BJ (cell line): ENCODE measurements at regions not wholly inside any gene's neighbourhood (a gene's known extent, or its start where the extent isn't known, plus 50 kb on each side); places are given as distances from the start of the nearest gene placed in this dataset.

Source experiments
- CTCF ChIA-PET: fragments of 350-600 bp; formaldehyde crosslinking; extraction: SDS; loops from one replicate; lab custom pipeline; 2021; ENCODE audit warnings: antibody characterized with exemption, inconsistent platforms; lab: Yijun Ruan, JAX
- POLR2A ChIA-PET: fragments of 300-600 bp; sonication (Branson Sonifier 250); formaldehyde crosslinking; extraction: SDS; loops from one replicate; lab custom pipeline; 2021; ENCODE audit warnings: antibody characterized with exemption; lab: Charles Lee
- DNase-seq: peaks from one replicate; pipeline ENCODE4 v3.0.0-alpha.2; 2011; ENCODE audit warnings: low read depth
- H3K27me3 ChIP-seq: 2 replicates; pipeline ENCODE4 v1.6.0; 2011; ENCODE audit warnings: low read length; ENCODE audit not compliant: control insufficient read depth, insufficient read depth
- H3K36me3 ChIP-seq: 2 replicates; pipeline ENCODE4 v1.5.1; 2011; ENCODE audit warnings: low read length; ENCODE audit not compliant: control insufficient read depth, insufficient read depth
- H3K4me3 ChIP-seq: 2 replicates; pipeline ENCODE4 v1.5.1; 2011; ENCODE audit warnings: low read depth, mild to moderate bottlenecking, control low read depth, low read length
- TF ChIP-seq, protein P1 (sequence below): IDR thresholded peaks from 2 replicates; pipeline ENCODE4 v1.5.1; 2011; ENCODE audit warnings: low read depth, mild to moderate bottlenecking, control low read depth, inconsistent platforms, low read length, moderate library complexity; ENCODE audit not compliant: insufficient read depth

DNA sequence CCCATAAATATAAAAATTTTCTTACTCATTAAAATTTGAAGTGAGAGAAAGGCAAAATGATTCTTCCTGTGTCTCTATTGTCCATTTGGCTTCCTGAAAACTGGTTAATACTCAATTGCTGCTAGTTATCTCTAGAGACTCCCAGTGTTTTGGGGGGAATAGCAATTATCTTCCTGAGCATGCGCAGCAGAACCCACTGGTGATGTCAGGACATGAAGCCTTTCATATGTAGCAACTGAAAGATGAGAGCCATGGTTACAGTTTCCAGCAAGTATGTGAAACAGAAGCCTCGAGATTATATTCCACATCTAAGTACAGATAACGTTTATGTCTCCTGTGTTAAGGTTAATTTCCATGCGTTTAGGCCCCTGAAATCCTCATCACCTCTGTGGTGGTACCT is 254.3 kb upstream of the FIGN start:
- CTCF ChIA-PET, result no interaction called here
- POLR2A ChIA-PET, result no interaction called here
- H3K36me3 ChIP-seq, result no peaks in the 10 kb centered on the region
- no peak for DNase-seq
- H3K4me3 ChIP-seq, result no peak overlapping the region
- TF ChIP-seq, protein P1, sequence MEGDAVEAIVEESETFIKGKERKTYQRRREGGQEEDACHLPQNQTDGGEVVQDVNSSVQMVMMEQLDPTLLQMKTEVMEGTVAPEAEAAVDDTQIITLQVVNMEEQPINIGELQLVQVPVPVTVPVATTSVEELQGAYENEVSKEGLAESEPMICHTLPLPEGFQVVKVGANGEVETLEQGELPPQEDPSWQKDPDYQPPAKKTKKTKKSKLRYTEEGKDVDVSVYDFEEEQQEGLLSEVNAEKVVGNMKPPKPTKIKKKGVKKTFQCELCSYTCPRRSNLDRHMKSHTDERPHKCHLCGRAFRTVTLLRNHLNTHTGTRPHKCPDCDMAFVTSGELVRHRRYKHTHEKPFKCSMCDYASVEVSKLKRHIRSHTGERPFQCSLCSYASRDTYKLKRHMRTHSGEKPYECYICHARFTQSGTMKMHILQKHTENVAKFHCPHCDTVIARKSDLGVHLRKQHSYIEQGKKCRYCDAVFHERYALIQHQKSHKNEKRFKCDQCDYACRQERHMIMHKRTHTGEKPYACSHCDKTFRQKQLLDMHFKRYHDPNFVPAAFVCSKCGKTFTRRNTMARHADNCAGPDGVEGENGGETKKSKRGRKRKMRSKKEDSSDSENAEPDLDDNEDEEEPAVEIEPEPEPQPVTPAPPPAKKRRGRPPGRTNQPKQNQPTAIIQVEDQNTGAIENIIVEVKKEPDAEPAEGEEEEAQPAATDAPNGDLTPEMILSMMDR, result no peak
- H3K27me3 ChIP-seq, result no peaks in the 10 kb centered on the region; the same call in 1 of the 2 replicates

DNA sequence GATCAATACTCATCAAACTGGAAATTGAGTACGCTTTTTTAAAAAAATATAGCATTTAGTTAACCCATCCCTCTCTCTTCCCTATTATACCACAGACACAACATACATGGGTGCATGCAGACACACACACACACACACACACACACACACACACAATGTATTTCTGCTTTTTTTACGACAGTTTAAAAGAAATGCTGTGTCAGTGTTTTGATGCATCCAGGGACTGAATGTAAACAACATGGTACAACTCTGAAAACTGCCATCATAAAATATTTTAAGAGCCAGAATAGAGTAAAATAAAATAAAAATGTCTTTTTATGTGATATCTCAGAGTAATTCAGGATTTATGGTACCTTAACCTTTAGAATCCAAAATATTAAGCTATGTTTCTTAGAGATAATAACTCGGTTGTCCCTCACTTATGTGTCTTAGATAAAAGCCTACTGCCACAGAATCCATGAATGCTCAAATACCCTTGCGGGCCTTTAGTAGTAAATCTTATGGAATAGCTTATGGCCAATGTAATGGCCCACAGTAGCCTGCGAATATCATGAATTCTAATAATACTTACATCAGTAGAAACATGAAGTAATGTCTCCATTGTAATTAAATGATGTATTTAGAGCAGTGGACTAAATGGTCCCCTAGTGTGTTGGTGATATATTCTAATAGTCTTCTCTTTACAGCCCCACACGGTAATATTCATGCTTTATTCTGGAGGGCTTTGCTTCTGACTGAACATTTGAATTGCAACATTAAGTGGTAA is 251.6 kb upstream of the FIGN start:
- TF ChIP-seq, protein P1, result no peak
- no peak for DNase-seq
- Histone ChIP-seq H3K27me3 (no peaks in the 10 kb centered on the region; the same call in 1 of the 2 replicates), H3K4me3 (no peak overlapping the region), H3K36me3 (no peaks in the 10 kb centered on the region)
- POLR2A ChIA-PET, result no interaction called here
- CTCF ChIA-PET, result interaction anchor here (1.6 kb wide), 1 partner anchor 14 kb away, joined by 4 read pairs; no protein-coding TSS in a partner anchor

DNA sequence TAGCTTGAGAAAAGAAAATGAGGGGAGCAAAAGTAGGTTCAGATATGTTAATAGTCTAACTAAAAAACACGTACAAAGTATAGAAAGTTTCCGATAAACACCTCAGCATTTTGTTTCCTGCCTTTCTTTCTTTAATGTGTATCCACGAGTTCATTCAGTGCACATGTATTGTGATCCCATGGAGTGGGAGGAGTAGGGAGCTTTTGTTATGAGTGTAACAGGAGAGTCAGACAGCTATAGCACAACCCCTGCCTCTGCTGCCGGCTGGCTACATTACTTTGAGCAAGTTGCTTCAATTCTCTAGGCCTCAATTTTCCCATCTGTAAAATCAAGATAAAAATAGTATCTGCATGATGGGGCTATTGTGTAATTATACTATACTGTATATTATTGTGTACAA is 249.2 kb upstream of the FIGN start:
- TF ChIP-seq, protein P1, result no peak
- Histone ChIP-seq H3K27me3 (no peaks in the 10 kb centered on the region), H3K4me3 (no peak overlapping the region), H3K36me3 (no peaks in the 10 kb centered on the region)
- CTCF ChIA-PET, result no interaction called here
- no peak for DNase-seq
- POLR2A ChIA-PET, result no interaction called here

DNA sequence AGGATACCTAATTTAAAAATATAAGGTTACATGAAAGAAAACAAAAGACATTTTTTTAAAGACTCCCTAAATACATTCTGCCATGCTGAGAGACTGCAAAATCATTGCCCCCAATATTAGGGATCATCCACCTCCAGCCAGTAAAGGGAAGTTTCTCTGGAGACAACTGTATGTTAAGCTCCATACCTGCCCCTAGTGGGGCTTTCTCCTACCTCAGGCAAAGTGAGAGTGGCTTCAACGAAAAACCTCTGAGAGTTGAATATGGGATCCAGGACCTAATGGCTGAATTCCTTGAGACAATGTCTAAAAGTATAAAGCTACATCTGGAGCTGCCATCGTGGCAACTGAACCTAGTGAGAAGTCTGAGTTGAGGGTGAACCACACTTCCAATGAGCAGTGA is 248.1 kb upstream of the FIGN start:
- H3K4me3 ChIP-seq, result no peak overlapping the region
- no peaks in the 10 kb centered on the region for H3K27me3 ChIP-seq
- H3K36me3 ChIP-seq, result no peaks in the 10 kb centered on the region
- no peak for DNase-seq
- ChIA-PET POLR2A (no interaction called here), CTCF (interaction anchor here (0.7 kb wide), 1 partner anchor 31 kb away, joined by 3 read pairs; no protein-coding TSS in a partner anchor)
- TF ChIP-seq, protein P1, result no peak

DNA sequence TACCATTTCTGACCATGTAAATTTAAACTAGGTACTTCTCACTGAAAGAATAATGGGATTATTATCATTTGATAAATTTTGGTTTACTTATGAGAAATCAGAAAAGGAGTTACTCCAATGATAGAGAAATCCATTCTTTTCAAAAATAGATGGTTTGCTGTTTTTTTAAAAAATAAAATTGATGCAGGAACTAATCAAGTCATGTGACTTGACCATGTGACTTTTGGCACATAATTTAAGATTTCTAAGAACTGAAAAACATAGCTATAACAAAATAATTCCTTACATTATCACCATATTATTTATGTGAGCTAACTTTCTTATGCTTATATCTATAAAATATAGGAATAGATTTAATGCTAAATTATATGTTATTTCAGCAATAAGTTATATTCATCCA is 247.1 kb upstream of the FIGN start:
- DNase-seq, result no peak
- CTCF ChIA-PET, result no interaction called here
- no peaks in the 10 kb centered on the region for H3K36me3 ChIP-seq
- POLR2A ChIA-PET, result no interaction called here
- TF ChIP-seq, protein P1, result no peak
- no peak overlapping the region for H3K4me3 ChIP-seq
- no peaks in the 10 kb centered on the region for H3K27me3 ChIP-seq
